SK-N-DZ (cell line): ENCODE measurements at regions not wholly inside any gene's neighbourhood (a gene's known extent, or its start where the extent isn't known, plus 50 kb on each side); places are given as distances from the start of the nearest gene placed in this dataset.

Source experiments
- DNase-seq: peaks from one replicate; pipeline ENCODE4 v3.0.0-alpha.2; 2015; ENCODE audit warnings: low spot score

DNA sequence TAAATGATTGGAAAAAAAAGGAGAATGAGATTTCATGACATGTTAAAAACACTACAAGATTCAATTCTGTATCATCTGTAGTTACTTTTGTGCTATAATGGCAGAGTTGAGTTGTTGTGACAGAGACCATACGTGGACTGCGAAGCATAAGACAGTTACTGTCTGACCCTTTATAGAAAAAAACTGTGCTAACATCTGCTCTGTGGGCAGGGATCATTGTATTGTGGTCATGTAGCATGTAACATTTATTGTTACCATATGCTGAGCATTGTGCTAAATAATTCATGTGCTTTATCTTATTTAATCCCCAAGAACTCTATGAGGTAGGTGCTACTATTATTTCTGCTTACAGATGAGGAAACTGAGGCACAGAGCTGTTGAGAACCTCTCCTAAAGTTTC, 147.3 kb upstream of the HMHB1 start:
- no peak for DNase-seq

DNA sequence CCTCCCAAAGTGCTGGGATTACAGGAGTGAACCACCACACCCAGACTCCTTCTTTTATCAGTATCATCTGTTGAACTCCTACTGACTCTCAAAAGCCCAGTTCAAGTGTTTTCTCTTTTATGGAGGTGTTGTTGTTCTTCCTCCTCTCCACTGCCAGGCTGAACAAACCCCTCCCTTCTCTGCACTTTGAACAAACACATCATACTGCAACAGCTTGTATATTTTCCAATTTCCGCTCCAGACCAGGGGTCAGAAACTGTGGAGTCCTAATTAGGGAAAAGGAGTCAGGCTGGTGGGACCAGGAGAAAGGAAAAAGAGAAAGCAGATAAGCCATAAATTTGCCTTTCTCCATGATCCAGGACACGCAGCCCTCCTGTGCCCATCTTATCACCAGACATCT, 148.1 kb upstream of the HMHB1 start:
- DNase-seq, result no peak

DNA sequence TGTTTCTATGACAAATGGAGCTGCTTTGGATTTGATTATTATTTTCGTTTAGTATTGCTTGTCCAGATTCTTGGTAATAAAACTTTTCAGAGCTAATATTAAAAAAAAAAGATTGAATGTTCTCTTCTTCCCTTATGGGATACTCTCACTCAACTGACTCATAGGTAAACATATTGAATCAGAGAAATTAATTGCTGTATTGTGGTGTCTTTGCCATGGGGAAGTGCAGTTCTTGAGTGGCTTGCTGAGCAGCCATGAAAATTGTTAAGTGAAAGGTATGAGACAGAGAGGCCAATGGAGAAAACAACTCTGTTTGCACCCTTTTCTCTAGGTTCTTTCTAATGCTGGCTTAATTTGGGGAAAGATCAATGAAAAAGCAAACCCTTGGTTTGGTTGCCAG, 149.9 kb upstream of the HMHB1 start:
- no peak for DNase-seq

DNA sequence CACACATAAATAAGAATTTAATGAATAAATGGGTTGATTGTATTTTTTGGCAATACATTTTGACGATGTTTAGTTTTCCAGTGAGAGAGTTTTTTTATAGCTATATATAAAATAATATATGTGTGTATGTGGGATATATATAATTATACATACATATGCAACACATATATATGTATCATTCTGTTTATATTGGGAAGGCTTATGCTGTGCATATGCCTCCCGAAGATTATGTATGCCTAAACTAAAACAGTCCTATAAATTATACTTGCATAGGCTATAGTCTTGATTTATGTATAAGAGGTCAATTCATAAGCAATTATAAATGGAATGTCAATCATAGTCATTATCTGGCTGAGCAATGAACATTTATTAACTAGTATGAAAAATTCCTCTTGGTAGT, 151.3 kb upstream of the HMHB1 start:
- no peak for DNase-seq

DNA sequence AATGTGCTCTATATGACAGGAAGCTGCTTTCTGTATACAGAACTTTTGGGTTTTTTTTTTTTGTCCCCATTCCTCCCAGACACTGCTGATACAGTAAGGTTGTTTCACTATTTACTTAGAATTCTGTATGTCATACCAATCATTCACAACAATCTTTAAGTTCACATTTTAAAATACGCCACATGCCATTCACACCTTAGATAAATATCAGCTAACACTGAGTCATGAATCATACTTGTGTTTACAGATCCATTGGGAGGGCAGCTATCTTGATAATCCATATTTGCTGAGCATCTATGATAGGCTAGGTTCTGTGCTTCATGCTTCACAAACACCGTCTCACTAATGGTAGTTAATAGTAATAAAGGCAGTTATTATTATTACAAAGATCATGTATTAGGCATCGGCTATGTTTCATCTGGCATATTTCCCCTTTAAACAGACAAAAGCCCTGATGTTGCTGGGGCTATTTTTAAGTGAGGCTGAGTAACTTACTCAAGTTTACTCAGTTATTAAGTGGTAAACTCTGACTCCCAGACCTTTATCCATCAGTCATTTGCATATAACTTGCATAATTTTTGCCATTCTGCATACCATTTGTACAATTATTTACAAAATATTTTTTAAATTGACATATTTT, 152.2 kb upstream of the HMHB1 start:
- DNase-seq, result no peak

DNA sequence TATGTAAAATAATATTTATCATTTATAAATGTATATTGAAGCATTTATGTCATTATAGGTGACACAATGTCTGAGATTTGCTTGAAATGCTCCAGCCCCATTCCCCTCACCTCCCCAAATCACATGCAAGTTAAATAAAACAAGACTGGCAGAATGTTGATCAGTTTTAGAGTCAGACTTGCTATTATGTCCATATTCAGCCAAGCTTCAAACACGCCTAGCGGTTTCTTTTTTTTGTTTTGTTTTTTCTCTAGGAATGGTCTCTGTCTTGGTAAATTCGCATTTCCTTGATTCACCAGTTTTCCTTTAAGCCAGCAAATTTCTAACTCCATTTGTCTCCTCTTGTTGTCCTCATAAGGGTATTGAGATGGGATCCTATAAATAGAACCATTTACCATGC, 153.0 kb upstream of the HMHB1 start:
- DNase-seq, result no peak

DNA sequence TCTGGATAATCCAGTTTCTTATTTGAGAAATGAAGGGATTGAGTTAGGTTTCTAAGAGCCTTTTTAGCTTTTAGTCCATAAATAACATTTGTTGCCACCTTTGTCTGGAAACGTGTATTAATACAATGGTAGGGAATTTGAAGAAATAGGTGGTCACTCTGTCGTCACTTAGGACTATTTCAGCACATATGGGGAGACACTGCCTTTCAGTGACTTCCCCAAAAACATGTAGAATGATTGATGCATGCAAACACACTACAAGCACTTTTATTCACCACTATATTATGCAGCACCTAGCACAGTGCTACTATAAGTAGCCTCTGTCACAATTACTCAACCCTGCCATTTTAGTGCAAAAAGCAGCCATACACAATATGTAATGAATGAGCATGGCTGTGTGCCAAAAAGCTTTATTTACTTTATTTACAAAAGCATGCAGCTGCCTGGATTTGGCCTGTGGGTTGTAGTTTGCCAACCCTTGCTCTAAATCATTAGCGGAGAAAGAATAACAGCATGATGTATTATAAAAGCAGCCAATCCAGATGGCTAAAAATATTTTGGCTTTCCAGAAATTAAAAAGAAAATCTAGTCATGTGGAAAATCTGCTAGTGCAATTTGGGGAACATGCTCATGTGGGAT, 154.2 kb upstream of the HMHB1 start:
- DNase-seq, result no peak

DNA sequence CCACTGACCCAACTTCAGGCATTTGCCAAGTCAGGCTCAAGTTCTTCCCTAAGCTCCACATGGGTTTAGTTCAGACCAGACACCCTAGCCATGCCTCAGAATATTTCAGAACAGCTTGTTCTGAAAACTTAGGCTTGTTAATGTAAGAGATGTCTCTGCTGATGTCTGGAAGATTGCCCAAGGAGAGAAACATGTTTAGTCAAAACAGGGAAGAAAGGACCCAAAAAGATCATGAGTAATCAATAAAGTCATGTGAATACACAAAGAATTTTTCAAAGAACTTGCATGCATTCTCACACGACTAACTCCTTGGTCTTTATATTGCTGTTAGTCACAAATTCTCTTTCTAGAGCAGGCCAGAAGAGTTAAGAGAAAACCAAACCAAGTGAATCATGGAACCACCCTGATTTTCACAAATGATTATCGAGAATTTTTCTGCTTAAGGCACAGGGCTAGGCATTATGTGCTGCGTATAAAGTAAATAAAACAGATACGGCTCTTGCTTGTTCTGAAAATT, 158.1 kb upstream of the HMHB1 start:
- DNase-seq, result no peak

DNA sequence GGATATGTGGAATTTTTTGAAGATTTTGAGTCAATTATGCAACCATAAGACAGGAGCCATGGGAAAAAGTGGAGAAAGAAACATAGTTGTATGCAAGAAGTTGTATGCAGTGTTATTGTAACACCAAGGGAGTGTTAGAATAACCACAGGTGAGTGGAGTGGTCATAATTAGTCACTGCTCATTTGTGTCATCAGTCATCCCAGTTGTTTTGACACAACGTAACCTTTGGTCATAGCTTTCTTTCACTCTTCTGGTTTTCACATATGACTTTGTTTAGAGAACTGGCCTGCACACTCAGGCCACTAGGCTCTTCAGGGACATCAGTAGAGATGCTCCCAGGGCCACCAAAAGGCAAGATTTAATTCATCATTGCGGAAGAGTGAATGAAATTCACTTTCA, 158.7 kb upstream of the HMHB1 start:
- DNase-seq, result no peak

DNA sequence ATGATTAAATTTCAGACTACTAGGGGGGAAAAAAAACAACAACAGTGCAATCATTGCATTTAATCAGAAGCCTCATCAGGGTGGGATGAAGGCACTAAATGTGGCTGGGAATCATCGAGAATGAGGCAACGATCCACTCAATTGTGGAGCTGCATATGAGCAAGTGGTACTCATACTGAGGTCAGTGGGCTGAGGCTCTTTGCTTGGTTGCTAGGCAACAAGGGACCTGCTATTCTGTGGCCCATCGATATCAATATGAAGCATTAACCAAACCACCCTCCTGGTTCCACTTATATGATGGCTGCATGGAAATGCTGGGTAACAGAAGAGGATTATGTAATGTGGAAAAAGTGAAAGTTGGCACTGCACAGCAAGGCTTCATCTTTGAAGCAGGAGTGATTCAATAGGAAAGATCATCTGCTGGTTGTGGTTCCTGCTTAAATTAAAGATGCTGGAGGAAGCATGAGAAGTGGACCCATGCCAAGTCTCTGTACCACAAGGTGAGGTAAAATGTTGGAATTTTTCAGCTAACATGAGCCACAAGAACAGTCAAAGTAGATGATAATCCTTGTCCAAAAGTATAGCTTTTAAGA, 159.8 kb upstream of the HMHB1 start:
- no peak for DNase-seq

DNA sequence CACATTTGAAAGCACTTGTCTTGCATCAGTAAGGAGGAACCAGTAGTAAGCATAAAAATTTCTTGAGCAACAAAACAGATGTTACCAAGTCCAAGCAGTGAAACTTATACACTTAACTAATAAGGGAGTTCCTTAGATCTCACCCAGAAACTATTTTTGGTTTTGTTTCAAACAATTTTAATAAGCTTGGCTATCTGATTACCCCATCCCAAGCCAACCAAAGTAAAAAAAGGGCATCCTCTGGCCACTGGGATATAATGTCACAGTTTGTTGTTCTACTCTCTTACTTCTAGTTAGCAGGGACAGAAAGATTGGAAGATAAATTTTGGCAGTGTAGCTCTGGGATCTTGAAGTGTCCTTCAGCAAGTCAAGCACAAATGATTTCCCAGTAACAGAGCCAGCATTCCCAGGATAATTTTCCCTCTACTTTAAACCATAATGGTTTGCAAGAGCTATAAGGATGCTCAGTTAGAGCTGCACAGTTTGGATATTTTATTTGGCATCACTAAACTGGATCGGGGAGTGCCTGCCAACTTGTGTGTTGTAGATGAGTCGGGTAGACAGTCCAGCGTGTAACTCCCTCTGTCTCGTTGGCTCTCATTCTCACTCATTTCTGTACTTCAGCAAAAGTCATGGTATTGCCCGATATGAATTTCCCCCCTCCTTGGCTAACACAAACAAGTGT, 161.9 kb upstream of the HMHB1 start:
- DNase-seq, result no peak

DNA sequence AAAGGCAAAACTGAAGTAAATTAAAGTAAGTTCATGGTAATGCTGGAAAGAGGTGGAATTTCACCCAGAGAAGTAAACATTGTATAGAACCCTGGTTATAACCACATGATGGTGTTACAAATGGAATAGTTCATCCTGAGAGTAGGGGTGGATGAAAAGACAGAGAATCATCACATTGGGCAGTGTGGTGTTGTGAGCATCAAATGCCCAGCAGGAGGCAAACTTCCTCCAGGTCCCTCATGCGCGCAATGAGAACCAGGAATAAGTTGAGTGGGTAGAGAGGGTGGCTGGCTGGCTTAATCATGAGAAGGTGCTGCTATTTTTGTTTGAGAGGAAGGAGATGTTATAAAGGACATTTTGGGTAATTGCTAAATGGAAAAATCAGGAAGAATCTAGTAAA, 163.3 kb upstream of the HMHB1 start:
- DNase-seq, result no peak

DNA sequence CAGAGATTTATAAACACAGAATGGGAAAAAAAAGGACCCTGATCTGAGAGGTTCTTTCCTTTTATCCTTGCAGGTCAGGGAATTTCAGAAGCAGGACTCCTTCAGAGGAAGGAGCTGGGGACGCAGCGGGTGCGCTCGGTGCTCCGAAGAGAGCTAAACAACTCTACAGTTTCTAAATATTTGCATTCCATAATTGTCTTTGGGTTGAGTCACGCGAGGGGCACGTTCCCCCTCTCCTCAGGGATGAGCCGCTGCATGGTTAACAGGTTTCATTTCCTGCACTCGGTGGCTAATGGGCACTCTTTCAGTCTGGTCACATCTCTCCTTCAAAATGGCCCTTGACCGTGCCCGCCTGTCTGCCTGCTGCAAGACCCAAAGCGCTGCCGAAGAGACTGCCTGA, 165.0 kb upstream of the HMHB1 start:
- DNase-seq, result no peak

DNA sequence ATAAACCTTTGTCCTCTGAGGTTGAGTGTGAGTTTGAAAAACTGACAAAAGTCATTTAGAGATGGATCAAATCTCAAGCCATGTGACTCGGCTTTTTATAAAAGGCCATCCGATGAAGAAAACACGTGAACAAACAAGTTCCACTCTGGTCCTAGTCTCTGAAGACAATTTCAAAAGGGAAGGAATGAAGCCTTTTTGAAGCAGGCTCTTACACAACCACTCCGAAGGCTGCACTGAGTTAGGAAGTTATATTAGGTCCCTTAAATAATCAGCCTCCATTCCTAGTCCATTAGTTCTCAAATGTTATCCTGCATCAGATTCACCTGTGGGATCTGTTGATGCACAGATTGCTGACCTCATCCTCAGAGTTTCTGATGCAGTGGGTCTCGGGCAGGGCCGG, 166.6 kb upstream of the HMHB1 start:
- no peak for DNase-seq

DNA sequence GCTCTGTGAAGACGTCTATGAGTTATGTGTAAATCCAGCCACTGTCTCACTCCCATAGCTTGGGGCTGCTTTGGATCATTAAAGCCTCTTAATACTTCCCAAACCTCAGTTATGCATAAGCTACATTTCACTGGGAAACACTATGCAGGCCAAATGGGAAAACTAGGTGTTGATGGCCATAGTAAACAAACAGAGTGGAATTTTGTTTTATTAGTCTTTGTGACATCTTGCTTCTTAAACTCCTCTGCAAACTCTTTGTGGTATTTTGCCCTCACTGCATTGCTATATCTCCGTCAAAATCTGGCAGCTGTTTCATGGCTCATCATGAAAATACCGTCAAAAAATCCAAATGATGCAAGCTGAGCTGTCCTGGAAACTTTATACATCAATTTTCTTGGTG, 167.2 kb upstream of the HMHB1 start:
- no peak for DNase-seq

DNA sequence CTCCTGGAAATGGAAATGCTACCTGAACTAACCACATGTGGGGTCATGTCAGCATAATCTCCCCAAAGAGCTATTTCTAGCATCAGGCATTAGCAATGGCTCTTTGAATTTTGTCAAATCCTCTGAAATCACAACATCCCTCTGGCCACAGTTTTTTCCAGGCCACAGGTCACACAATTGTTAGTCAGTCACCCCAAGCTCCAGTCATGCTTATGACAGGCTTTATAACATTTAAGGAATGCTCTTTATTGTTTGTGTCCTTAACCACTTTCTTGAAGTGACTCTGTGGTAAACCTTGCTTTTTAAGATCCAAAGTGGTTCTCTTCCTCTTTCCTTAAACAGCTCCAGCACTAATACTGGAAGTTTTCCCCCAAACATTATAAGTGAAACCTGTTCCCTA, 169.2 kb upstream of the HMHB1 start:
- DNase-seq, result no peak

DNA sequence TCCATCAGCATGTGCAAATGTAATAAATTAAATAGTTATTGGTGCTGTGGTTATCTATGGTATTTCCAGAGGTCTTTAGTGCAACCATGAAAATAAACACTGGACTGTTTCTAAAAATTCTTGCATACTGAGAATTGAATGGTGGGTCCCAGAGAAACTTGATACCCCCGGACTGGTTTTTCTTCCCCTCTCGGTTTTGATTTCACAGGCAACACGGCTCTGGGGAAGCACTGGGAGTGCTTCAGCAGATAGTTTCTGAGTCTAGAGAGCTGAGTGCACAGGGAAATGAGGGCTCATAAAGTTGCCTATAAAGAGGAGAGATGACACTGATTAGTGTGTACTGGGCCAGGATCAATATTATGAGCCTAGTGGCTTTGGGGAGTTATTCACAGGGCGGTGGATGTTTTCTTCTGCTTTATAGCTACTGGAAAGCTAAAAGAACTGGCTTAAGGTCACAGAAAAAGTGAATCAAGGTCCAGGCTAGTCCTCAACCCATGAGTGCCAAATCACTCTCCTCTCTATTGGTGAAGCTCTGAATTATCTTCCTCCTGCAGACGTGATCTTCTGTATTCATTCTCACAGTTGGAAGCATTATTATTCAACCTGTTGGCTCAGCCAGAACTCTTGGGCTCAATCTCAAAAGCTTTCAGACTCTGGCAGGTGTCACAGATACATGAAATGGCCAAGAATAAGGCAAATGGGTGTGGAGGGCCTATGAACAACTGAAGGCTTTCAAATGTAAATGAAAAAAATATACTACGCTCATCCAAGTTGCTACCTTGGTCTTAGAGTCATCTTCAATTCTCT, 170.2 kb upstream of the HMHB1 start:
- DNase-seq, result no peak

DNA sequence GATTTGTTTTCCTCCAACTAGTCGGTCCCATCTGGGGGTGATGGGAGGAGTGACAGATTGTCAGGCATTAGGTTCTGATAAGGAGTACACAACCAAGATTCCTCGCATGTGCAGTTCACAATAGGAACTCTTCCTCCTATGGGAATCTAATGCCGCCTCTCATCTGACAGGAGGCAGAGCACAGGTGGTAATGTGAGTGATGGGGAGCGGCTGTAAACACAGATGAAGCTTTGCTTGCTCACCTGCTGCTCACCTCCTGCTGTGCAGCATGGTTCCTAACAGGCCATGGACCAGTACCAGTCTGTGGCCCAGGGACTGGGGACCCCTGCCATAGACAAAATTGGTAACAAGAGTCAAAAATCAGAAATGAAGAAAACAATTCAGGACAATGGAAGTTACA, 173.3 kb upstream of the HMHB1 start:
- no peak for DNase-seq

DNA sequence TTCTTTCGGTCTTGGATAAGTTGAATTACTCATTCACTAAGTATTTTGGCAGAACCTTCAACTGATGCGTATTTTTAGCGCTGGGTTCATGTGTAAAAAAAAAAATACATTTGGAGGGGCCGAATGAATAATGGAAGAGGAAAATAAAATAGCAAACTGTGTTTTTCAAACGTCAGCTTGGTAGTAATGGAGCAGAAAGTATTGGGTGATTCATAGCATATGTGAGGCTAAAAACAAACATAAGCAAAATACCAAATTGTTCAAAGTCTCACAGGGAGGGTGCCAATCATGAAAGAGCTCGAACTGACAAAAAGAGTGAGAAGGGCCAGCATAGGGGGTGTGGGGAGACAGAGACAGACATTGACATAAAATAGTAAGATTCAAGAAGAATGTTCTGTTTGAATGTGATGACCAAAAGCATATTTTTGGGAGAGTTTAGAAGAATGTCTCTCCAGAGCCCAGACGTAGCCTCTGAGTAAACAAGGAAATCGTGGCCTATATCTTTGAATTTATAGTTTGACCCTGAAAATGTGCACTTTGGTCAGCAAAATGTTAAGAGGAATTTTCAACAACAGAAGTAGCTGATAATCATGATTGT, 174.9 kb upstream of the HMHB1 start:
- no peak for DNase-seq

DNA sequence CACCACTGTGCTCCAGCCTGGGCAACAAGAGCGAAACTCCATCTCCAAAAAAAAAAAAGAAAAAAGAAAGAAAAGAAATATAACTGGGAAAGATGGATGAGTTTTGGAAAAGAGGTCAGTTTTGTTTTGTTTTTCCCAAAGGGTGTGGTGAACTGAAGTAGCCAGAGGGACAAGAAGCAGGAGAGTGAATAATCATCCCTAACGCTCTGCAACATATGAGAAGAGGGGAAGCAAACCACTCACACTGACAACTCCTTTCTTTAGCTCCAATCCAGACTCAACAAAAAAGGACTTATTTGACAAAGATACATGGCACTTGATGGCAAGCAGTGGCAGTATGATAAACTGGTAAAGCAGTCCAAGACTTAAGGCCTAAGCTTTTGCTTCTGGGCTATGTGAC, 176.1 kb upstream of the HMHB1 start:
- DNase-seq, result no peak

DNA sequence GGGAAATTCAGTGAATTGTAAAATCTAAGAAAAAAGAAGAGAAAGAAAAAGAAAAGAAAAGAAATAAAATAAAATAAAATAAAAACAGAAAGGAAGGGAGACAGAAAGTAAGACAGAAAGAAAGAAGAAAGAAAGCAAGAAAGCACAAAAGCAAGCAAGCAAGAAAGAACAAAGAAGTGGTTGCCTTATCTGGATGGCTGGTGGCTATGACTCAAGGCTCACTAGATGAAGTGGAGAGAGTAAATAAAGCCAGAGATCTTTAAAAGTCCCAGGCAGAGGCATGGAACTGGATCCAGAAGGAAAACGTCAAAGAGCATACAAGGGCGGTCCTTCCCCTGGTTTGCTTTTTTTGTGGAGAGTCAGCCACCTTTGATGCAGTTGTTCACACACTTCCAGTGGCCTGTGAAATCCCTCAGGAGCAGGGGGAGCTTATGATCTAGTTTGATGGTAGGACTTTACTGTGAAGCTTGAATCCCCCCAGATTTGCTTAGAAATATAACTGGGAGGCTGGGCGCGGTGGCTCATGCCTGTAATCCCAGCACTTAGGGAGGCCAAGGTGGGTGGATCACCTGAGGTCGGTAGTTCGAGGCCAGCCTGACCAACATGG, 176.7 kb upstream of the HMHB1 start:
- DNase-seq, result no peak
